Breast epithelium (tissue), 3 donors: ENCODE measurements at regions not wholly inside any gene's neighbourhood (a gene's known extent, or its start where the extent isn't known, plus 50 kb on each side); places are given as distances from the start of the nearest gene placed in this dataset.

Source experiments
- CTCF ChIP-seq, 3 donors: fragments of 450-650 bp; IDR thresholded peaks; one replicate each; pipeline ENCODE4 v1.5.1; 2016 to 2017; ENCODE audit warnings: antibody characterized with exemption in 3 of 3, mild to moderate bottlenecking in 3 of 3, moderate library complexity in 3 of 3
- POLR2AphosphoS5 ChIP-seq, 3 donors: sonication (generic); formaldehyde crosslinking; IDR thresholded peaks; one replicate each; pipeline ENCODE4 v1.6.1; 2017; ENCODE audit warnings: antibody characterized with exemption in 3 of 3

GRCh38 chr13:99614465-99614885 lies 113.2 kb downstream of the TM9SF2 start:
- no peak for TF ChIP-seq CTCF (IDR thresholded peaks at IDR 0.05)
- no peak for TF ChIP-seq POLR2AphosphoS5 (IDR thresholded peaks at IDR 0.05)
